Inferior parietal cortex (tissue), 1 donor: ENCODE measurements at regions not wholly inside any gene's neighbourhood (a gene's known extent, or its start where the extent isn't known, plus 50 kb on each side); places are given as distances from the start of the nearest gene placed in this dataset.

Experiments
- DNase-seq: peaks from one replicate; pipeline ENCODE4 v3.0.0-alpha.2; 2016; ENCODE audit errors: extremely low spot score

DNA sequence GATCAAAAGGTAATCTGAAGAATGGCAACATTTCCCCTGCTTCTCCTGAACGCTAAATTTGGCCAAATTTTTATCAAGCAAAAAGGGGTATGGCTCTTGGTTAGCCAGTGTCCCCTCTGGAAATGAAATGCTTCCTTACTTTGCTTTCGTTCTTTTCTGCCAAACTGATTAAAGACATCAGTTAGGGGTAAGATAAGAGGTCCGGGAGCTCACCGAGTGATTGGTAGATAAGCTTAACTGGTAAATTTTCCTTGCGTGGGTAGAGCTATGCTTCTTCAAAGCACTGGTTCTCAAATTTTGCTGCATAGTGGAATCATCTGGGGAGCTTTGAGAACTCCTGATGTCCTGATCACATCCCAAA lies 62.7 kb upstream of the MAPRE2 start:
- peak; percentile 64 for DNase-seq

DNA sequence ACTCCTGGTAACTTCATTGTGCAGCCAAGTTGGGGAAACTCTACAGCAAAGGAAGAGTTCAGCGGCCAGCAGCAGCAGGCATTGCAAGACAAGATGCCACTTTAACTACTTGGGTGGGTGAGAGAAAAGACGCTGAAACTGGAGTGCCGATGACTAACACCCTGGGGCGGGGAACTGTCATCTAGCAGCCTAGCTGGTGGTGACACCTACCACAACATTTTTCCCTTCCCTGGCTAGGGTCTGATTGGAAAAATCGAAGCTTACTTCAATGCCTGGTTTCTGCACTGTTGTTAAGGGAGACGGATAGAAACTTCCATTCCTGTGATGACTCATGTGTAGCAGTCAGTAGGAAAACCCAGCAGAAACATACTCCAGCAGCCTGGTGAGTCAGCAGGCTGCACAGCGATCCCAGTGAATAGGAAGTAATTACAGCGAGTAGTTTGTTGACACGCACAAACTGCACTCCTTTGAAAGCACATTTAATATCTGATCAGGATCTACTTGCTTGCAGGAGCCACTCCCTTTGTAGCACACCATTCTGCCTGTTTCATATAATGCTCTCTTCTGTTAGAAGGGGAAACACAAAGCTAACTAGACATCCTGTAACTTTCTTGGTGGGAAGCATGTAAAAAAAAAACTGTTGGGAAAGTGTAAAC lies 62.1 kb upstream of the MAPRE2 start:
- DNase-seq, result peak; percentile 89

DNA sequence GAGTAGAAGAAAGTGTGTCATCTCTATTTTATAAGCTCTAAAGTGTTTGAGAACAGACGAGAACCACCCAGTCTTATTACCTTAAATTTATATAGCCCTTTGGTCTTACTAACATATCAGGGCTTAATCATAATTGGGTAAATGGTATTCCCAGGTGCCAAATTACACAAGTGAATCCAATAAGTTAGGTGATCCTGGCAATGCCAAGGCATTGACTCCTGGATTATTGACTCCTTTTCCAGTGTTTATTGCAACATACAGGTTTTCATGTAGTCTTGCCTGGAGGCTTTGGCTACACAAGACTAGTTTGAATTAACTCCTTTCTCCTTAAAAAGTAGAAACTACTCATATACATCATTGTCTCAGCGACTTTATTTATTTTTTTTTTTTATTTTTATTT lies 59.7 kb upstream of the MAPRE2 start:
- no peak for DNase-seq

DNA sequence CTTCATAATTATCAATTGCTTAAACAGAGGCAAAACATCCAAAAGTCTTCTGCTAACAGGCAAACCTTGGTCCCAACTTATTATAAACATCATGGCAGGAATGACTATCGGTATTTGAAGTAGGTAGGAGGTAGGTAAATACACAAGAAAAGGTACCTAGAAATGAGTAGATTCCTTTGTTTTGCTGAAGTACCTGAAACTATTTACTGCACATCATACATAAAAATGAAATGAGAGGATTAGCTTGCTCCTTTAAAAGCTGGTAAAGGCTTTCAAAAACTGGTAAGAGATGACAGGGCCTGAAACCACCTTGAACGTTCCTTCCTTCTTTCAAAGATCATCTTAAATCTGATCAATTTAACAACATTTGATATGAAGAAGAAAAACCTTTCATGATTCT lies 55.2 kb upstream of the MAPRE2 start:
- no peak for DNase-seq

DNA sequence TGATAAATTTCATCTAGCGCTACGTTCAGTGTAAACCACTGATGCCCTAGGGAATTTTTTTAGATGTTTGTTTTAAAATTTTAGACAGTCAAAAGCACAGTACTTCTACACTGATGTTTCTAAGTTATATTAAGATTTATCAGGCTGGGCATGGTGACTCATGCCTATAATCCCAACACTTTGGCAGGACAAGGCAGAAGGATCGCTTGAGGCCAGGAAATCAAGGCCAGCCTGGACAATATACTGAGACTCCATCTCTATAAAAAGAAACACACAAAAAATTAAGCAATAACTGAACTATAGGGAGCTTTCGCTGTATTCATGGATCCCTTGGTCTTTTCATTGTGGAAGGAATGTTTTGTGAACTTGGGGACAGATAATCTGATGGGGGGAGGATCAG lies 50.6 kb upstream of the MAPRE2 start:
- DNase-seq, result no peak

DNA sequence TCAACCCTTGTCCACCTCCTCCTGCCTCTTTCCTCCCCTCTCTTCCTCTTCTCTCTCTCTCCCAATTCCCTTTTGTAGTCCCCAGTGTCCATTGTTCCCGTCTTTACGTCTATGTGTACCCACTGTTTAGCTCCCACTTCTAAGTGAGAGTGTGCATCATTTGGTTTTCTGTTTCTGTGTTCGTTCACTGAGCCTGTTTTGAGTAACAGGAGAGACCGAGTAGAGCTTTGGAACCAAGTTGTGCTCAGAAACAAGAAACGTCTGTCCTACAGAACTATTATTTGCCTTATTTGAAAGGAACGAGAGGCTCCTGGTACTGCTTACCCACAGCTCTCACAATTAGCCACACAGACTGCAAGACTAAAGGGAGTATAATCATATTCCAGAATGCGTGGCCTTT lies 50.1 kb upstream of the MAPRE2 start:
- peak; percentile 40 for DNase-seq
